WTC11 (cell line): ENCODE measurements at regions not wholly inside any gene's neighbourhood (a gene's known extent, or its start where the extent isn't known, plus 50 kb on each side); places are given as distances from the start of the nearest gene placed in this dataset.

ENCODE experiments used
- ATAC-seq: fragments of 200-7000 bp; cut with Tn5 transposase; 2 replicates; pipeline ENCODE4 v1.10.0; 2021; ENCODE audit warnings: mild to moderate bottlenecking, moderate library complexity
- CTCF ChIA-PET: fragments of 300-600 bp; sonication (Branson Sonifier 250); formaldehyde crosslinking; loops from one replicate; lab custom pipeline; 2021; ENCODE audit warnings: antibody characterized with exemption; lab: Charles Lee
- POLR2A ChIA-PET: fragments of 350-600 bp; sonication (Branson Sonifier 250); formaldehyde crosslinking; loops from one replicate; lab custom pipeline; 2021; ENCODE audit warnings: antibody characterized with exemption; lab: Charles Lee
- DNase-seq: peaks from one replicate; pipeline ENCODE4 v3.0.0; 2021; ENCODE audit warnings: low spot score
- H3K27ac Mint-ChIP-seq: 2 replicates; pipeline ENCODE4 v1.8.0; 2021; ENCODE audit warnings: mixed read lengths
- H3K27me3 Mint-ChIP-seq: 2 replicates; pipeline ENCODE4 v1.8.0; 2021; ENCODE audit warnings: low read depth, mild to moderate bottlenecking, moderate library complexity, mixed read lengths
- H3K36me3 Mint-ChIP-seq: 2 replicates; pipeline ENCODE4 v1.8.0; 2021; ENCODE audit warnings: mixed read lengths
- H3K4me1 Mint-ChIP-seq: 2 replicates; pipeline ENCODE4 v1.8.0; 2022; ENCODE audit warnings: mixed read lengths
- H3K4me3 Mint-ChIP-seq: 2 replicates; pipeline ENCODE4 v1.8.0; 2021; ENCODE audit warnings: mild to moderate bottlenecking, moderate library complexity, mixed read lengths
- H3K9me3 Mint-ChIP-seq: 2 replicates; pipeline ENCODE4 v1.8.0; 2021; ENCODE audit warnings: mixed read lengths
- CREM ChIP-seq: sonication (generic); formaldehyde crosslinking; IDR thresholded peaks from 2 replicates; pipeline ENCODE4 v1.8.1; 2022; ENCODE audit warnings: mild to moderate bottlenecking, missing genetic modification reagents, moderate library complexity
- CTCF ChIP-seq: fragments of 200-600 bp; IDR thresholded peaks from 2 replicates; pipeline ENCODE4 v1.8.0; 2022; ENCODE audit warnings: antibody characterized with exemption
- ELF4 ChIP-seq: sonication (generic); formaldehyde crosslinking; IDR thresholded peaks from 2 replicates; pipeline ENCODE4 v1.8.1; 2022; ENCODE audit warnings: low read depth, mild to moderate bottlenecking, moderate library complexity, missing genetic modification reagents
- FOXP1 ChIP-seq: sonication (generic); formaldehyde crosslinking; IDR thresholded peaks from 2 replicates; pipeline ENCODE4 v1.8.0; 2022; ENCODE audit warnings: missing genetic modification reagents, mild to moderate bottlenecking, moderate library complexity, borderline replicate concordance
- GABPB1 ChIP-seq: sonication (generic); formaldehyde crosslinking; IDR thresholded peaks from 2 replicates; pipeline ENCODE4 v1.8.1; 2023; ENCODE audit warnings: mild to moderate bottlenecking, missing genetic modification reagents
- GRHL2 ChIP-seq: fragments of 250-450 bp; sonication (Bioruptor Pico); IDR thresholded peaks from 2 replicates; pipeline ENCODE4 v1.8.0; 2022; ENCODE audit warnings: mild to moderate bottlenecking, moderate library complexity; ENCODE audit not compliant: insufficient replicate concordance, severe bottlenecking
- IRF2 ChIP-seq: sonication (generic); formaldehyde crosslinking; IDR thresholded peaks from 2 replicates; pipeline ENCODE4 v1.8.0; 2022; ENCODE audit warnings: low read depth, missing genetic modification reagents, borderline replicate concordance
- MXD4 ChIP-seq: fragments of 250-450 bp; sonication (Bioruptor Pico); IDR thresholded peaks from 2 replicates; pipeline ENCODE4 v1.8.0; 2021; ENCODE audit warnings: mild to moderate bottlenecking, moderate library complexity, borderline replicate concordance
- PRDM15 ChIP-seq: sonication (generic); formaldehyde crosslinking; IDR thresholded peaks from 2 replicates; pipeline ENCODE4 v1.8.0; 2022; ENCODE audit warnings: missing genetic modification reagents
- ZNF138 ChIP-seq: sonication (generic); formaldehyde crosslinking; conservative IDR thresholded peaks from 2 replicates; pipeline ENCODE4 v1.8.1; 2022; ENCODE audit warnings: mild to moderate bottlenecking, moderate library complexity, missing genetic modification reagents
- ZNF423 ChIP-seq: fragments of 250-450 bp; sonication (Bioruptor Pico); IDR thresholded peaks from 2 replicates; pipeline ENCODE4 v2.1.2; 2022; ENCODE audit warnings: mild to moderate bottlenecking, moderate library complexity
- TF ChIP-seq, protein P1 (sequence below): sonication (generic); formaldehyde crosslinking; IDR thresholded peaks from 2 replicates; pipeline ENCODE4 v1.8.1; 2023; ENCODE audit warnings: mild to moderate bottlenecking, missing genetic modification reagents, moderate library complexity
- TF ChIP-seq, protein P2 (sequence below): sonication (generic); formaldehyde crosslinking; conservative IDR thresholded peaks from 2 replicates; pipeline ENCODE4 v1.8.1; 2022; ENCODE audit warnings: mild to moderate bottlenecking, missing genetic modification reagents
- TF ChIP-seq, protein P3 (sequence below): sonication (generic); formaldehyde crosslinking; IDR thresholded peaks from 2 replicates; pipeline ENCODE4 v1.8.1; 2023; ENCODE audit warnings: mild to moderate bottlenecking, missing genetic modification reagents
- TF ChIP-seq, protein P4 (sequence below): sonication (generic); formaldehyde crosslinking; IDR thresholded peaks from 2 replicates; pipeline ENCODE4 v1.8.0; 2023; ENCODE audit warnings: mild to moderate bottlenecking, missing genetic modification reagents
- TF ChIP-seq, protein P5 (sequence below): sonication (generic); formaldehyde crosslinking; IDR thresholded peaks from 2 replicates; pipeline ENCODE4 v1.8.1; 2022; ENCODE audit warnings: mild to moderate bottlenecking, missing genetic modification reagents, moderate library complexity, borderline replicate concordance
- TF ChIP-seq, protein P6 (sequence below): sonication (generic); formaldehyde crosslinking; IDR thresholded peaks from 2 replicates; pipeline ENCODE4 v1.8.0; 2023; ENCODE audit warnings: missing genetic modification reagents, mild to moderate bottlenecking, borderline replicate concordance
- TF ChIP-seq, protein P7 (sequence below): sonication (generic); formaldehyde crosslinking; IDR thresholded peaks from 2 replicates; pipeline ENCODE4 v1.8.1; 2023; ENCODE audit warnings: mild to moderate bottlenecking, missing genetic modification reagents, moderate library complexity

DNA sequence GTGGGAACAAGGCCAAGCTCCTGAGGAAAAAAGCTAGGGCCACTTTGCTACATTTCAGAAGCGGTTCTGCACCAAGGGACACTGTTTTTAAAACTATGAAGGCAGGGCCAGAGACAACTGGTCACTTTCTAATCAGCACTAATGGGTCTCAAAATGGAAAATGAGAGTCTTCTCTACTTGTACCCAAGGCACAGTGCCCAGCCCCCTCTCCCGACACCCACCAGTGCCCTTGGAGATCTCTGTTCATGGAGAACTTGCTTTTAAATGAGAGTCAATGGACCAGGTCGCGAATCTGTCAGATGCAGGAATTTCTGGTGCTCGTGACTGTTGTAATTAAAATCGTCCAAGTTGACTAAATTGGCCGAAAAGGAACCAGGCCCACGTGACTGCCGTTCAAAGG is 591.6 kb downstream of the BCOR start (continued):
- TF ChIP-seq, protein P1, sequence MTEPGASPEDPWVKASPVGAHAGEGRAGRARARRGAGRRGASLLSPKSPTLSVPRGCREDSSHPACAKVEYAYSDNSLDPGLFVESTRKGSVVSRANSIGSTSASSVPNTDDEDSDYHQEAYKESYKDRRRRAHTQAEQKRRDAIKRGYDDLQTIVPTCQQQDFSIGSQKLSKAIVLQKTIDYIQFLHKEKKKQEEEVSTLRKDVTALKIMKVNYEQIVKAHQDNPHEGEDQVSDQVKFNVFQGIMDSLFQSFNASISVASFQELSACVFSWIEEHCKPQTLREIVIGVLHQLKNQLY (CRISPR knock-in tag), result no peak
- no peak for TF ChIP-seq PRDM15 (CRISPR knock-in tag)
- TF ChIP-seq GABPB1, result no peak

DNA sequence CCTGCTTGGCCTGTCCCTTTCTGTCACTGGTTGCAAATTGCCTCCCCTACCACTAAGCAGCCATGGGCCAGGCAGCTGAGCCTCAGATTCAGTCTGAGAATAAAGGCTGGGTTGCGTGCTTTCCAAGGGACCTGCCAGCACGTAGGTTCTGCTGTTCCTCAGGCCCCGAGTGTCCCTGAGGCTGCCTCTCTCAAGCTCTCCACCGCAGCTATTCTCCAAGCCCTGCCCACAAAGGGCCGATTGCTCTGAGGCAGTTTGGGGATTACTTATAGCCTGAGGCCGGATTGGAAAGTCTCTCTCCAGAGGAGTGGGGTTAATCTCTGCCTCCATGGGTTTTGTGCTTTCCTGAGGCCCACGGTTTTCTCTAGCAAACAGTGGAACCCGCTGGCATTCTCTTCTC is 590.7 kb downstream of the BCOR start:
- no peaks in the 10 kb centered on the region for H3K4me1 Mint-ChIP-seq
- H3K27me3 Mint-ChIP-seq, result peaks cover 2% of the 10 kb centered on the region; the same call in 1 of the 2 replicates
- DNase-seq, result no peak
- H3K9me3 Mint-ChIP-seq, result peaks cover 14% of the 10 kb centered on the region
- ChIA-PET CTCF (no interaction called here), POLR2A (no interaction called here)
- H3K36me3 Mint-ChIP-seq, result peaks cover 10% of the 10 kb centered on the region; the same call in 1 of the 2 replicates
- H3K27ac Mint-ChIP-seq, result no peak overlapping the region
- no peak overlapping the region for H3K4me3 Mint-ChIP-seq
- ATAC-seq, result no peak
- TF ChIP-seq, protein P2, sequence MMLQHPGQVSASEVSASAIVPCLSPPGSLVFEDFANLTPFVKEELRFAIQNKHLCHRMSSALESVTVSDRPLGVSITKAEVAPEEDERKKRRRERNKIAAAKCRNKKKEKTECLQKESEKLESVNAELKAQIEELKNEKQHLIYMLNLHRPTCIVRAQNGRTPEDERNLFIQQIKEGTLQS (CRISPR knock-in tag), result no peak
- TF ChIP-seq GRHL2 (CRISPR knock-in tag) (no peak), MXD4 (CRISPR knock-in tag) (no peak), ZNF138 (CRISPR knock-in tag) (no peak), FOXP1 (CRISPR knock-in tag) (no peak), CTCF (no peak), CREM (CRISPR knock-in tag) (no peak), IRF2 (CRISPR knock-in tag) (no peak), ELF4 (CRISPR knock-in tag) (no peak), ZNF423 (CRISPR knock-in tag) (no peak)
- TF ChIP-seq, protein P3, sequence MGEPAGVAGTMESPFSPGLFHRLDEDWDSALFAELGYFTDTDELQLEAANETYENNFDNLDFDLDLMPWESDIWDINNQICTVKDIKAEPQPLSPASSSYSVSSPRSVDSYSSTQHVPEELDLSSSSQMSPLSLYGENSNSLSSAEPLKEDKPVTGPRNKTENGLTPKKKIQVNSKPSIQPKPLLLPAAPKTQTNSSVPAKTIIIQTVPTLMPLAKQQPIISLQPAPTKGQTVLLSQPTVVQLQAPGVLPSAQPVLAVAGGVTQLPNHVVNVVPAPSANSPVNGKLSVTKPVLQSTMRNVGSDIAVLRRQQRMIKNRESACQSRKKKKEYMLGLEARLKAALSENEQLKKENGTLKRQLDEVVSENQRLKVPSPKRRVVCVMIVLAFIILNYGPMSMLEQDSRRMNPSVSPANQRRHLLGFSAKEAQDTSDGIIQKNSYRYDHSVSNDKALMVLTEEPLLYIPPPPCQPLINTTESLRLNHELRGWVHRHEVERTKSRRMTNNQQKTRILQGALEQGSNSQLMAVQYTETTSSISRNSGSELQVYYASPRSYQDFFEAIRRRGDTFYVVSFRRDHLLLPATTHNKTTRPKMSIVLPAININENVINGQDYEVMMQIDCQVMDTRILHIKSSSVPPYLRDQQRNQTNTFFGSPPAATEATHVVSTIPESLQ (CRISPR knock-in tag), result no peak
- TF ChIP-seq, protein P4, sequence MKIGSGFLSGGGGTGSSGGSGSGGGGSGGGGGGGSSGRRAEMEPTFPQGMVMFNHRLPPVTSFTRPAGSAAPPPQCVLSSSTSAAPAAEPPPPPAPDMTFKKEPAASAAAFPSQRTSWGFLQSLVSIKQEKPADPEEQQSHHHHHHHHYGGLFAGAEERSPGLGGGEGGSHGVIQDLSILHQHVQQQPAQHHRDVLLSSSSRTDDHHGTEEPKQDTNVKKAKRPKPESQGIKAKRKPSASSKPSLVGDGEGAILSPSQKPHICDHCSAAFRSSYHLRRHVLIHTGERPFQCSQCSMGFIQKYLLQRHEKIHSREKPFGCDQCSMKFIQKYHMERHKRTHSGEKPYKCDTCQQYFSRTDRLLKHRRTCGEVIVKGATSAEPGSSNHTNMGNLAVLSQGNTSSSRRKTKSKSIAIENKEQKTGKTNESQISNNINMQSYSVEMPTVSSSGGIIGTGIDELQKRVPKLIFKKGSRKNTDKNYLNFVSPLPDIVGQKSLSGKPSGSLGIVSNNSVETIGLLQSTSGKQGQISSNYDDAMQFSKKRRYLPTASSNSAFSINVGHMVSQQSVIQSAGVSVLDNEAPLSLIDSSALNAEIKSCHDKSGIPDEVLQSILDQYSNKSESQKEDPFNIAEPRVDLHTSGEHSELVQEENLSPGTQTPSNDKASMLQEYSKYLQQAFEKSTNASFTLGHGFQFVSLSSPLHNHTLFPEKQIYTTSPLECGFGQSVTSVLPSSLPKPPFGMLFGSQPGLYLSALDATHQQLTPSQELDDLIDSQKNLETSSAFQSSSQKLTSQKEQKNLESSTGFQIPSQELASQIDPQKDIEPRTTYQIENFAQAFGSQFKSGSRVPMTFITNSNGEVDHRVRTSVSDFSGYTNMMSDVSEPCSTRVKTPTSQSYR (CRISPR knock-in tag), result no peak
- TF ChIP-seq, protein P5, sequence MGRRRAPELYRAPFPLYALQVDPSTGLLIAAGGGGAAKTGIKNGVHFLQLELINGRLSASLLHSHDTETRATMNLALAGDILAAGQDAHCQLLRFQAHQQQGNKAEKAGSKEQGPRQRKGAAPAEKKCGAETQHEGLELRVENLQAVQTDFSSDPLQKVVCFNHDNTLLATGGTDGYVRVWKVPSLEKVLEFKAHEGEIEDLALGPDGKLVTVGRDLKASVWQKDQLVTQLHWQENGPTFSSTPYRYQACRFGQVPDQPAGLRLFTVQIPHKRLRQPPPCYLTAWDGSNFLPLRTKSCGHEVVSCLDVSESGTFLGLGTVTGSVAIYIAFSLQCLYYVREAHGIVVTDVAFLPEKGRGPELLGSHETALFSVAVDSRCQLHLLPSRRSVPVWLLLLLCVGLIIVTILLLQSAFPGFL, result no peak
- TF ChIP-seq, protein P6, sequence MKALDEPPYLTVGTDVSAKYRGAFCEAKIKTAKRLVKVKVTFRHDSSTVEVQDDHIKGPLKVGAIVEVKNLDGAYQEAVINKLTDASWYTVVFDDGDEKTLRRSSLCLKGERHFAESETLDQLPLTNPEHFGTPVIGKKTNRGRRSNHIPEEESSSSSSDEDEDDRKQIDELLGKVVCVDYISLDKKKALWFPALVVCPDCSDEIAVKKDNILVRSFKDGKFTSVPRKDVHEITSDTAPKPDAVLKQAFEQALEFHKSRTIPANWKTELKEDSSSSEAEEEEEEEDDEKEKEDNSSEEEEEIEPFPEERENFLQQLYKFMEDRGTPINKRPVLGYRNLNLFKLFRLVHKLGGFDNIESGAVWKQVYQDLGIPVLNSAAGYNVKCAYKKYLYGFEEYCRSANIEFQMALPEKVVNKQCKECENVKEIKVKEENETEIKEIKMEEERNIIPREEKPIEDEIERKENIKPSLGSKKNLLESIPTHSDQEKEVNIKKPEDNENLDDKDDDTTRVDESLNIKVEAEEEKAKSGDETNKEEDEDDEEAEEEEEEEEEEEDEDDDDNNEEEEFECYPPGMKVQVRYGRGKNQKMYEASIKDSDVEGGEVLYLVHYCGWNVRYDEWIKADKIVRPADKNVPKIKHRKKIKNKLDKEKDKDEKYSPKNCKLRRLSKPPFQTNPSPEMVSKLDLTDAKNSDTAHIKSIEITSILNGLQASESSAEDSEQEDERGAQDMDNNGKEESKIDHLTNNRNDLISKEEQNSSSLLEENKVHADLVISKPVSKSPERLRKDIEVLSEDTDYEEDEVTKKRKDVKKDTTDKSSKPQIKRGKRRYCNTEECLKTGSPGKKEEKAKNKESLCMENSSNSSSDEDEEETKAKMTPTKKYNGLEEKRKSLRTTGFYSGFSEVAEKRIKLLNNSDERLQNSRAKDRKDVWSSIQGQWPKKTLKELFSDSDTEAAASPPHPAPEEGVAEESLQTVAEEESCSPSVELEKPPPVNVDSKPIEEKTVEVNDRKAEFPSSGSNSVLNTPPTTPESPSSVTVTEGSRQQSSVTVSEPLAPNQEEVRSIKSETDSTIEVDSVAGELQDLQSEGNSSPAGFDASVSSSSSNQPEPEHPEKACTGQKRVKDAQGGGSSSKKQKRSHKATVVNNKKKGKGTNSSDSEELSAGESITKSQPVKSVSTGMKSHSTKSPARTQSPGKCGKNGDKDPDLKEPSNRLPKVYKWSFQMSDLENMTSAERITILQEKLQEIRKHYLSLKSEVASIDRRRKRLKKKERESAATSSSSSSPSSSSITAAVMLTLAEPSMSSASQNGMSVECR (CRISPR knock-in tag), result no peak
- TF ChIP-seq, protein P7, sequence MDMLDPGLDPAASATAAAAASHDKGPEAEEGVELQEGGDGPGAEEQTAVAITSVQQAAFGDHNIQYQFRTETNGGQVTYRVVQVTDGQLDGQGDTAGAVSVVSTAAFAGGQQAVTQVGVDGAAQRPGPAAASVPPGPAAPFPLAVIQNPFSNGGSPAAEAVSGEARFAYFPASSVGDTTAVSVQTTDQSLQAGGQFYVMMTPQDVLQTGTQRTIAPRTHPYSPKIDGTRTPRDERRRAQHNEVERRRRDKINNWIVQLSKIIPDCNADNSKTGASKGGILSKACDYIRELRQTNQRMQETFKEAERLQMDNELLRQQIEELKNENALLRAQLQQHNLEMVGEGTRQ (CRISPR knock-in tag), result no peak
